SK-N-MC (cell line): ENCODE measurements at regions not wholly inside any gene's neighbourhood (a gene's known extent, or its start where the extent isn't known, plus 50 kb on each side); places are given as distances from the start of the nearest gene placed in this dataset.
"Not testable (repeated sequence)": the region's sequence is repeated elsewhere in the genome, so short reads cannot be mapped to it uniquely, and the experiment has no call there.

ENCODE experiments used
- EZH2 ChIP-seq: fragments of 200-600 bp; sonication (generic); IDR thresholded peaks from one replicate; pipeline ENCODE4 v1.6.1; 2017; ENCODE audit warnings: antibody characterized with exemption
- FOXP2 ChIP-seq: optimal IDR thresholded peaks from 2 replicates; pipeline ENCODE3; 2011; ENCODE audit warnings: mild to moderate bottlenecking, moderate library complexity; ENCODE audit not compliant: insufficient read depth; ENCODE audit errors: extremely low read length, control extremely low read depth
- POLR2AphosphoS5 ChIP-seq: IDR thresholded peaks from 2 replicates; pipeline ENCODE4 v1.6.1; 2012; ENCODE audit warnings: mild to moderate bottlenecking, low read depth, low read length, borderline replicate concordance

DNA sequence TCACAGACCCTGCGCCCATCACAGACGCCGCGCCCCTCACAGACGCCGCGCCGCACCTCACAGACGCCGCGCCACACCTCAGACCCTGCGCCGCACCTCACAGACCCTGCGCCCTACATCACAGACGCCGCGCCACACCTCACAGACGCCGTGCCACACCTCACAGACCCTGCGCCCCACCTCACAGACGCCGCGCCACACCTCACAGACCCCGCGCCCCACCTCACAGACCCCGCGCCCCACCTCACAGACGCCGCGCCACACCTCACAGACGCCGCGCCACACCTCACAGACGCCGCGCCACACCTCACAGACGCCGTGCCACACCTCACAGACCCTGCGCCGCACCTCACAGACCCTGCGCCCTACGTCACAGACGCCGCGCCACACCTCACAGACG, 657.4 kb downstream of the TRIML1 start:
- TF ChIP-seq POLR2AphosphoS5, EZH2, FOXP2: not testable (repeated sequence)
